A549 (cell line): ENCODE measurements at regions not wholly inside any gene's neighbourhood (a gene's known extent, or its start where the extent isn't known, plus 50 kb on each side); places are given as distances from the start of the nearest gene placed in this dataset.

Experiments used
- BHLHE40 ChIP-seq: IDR thresholded peaks from 2 replicates; pipeline ENCODE4 v1.6.1; 2012; ENCODE audit warnings: low read depth, low read length, inconsistent platforms
- CBX2 ChIP-seq: fragments of 200-600 bp; sonication (generic); IDR thresholded peaks from 2 replicates; pipeline ENCODE4 v1.6.1; 2016; ENCODE audit warnings: low read depth, mild to moderate bottlenecking, borderline replicate concordance
- CHD2 ChIP-seq: fragments of 150-350 bp; IDR thresholded peaks from 2 replicates; pipeline ENCODE4 v1.6.1; 2014; ENCODE audit warnings: low read length; ENCODE audit not compliant: partially characterized antibody
- EHF ChIP-seq: fragments of 250-450 bp; sonication (Bioruptor Pico); IDR thresholded peaks from 2 replicates; pipeline ENCODE4 v1.5.0; 2020; ENCODE audit warnings: mild to moderate bottlenecking
- ESRRA ChIP-seq: fragments of 150-350 bp; IDR thresholded peaks from 2 replicates; pipeline ENCODE4 v1.6.1; 2014; ENCODE audit warnings: mild to moderate bottlenecking, low read length, borderline replicate concordance
- FOXS1 ChIP-seq: fragments of 250-450 bp; sonication (Bioruptor Pico); IDR thresholded peaks from 2 replicates; pipeline ENCODE4 v1.5.0; 2020; ENCODE audit warnings: mild to moderate bottlenecking, moderate library complexity
- HDAC2 ChIP-seq: fragments of 200-600 bp; sonication (generic); IDR thresholded peaks from 2 replicates; pipeline ENCODE4 v1.6.1; 2016
- HEYL ChIP-seq: fragments of 250-450 bp; sonication (Bioruptor Pico); IDR thresholded peaks from 2 replicates; pipeline ENCODE4 v1.8.0; 2021; ENCODE audit warnings: mild to moderate bottlenecking, moderate library complexity
- HOXB13 ChIP-seq: fragments of 250-450 bp; sonication (Bioruptor Pico); IDR thresholded peaks from 2 replicates; pipeline ENCODE4 v1.5.0; 2020; ENCODE audit warnings: low read depth, mild to moderate bottlenecking, moderate library complexity
- JUN ChIP-seq, 2 experiments: fragments of >200 bp; sonication (Bioruptor Twin); formaldehyde crosslinking; IDR thresholded peaks; 2 replicates in 1 of 2; 3 replicates in 1 of 2; pipeline ENCODE4 v1.6.1; 2016 to 2017
- JUNB ChIP-seq: fragments of >200 bp; sonication (Bioruptor Twin); formaldehyde crosslinking; IDR thresholded peaks from 2 replicates; pipeline ENCODE4 v1.6.1; 2016
- KDM1A ChIP-seq: fragments of 200-600 bp; sonication (generic); IDR thresholded peaks from 2 replicates; pipeline ENCODE4 v1.6.1; 2016; ENCODE audit warnings: low read depth, mild to moderate bottlenecking
- KDM5A ChIP-seq: fragments of 200-600 bp; sonication (generic); IDR thresholded peaks from 2 replicates; pipeline ENCODE4 v1.6.1; 2016; ENCODE audit warnings: antibody characterized with exemption, mild to moderate bottlenecking
- MAFK ChIP-seq: fragments of 450-650 bp; IDR thresholded peaks from 2 replicates; pipeline ENCODE4 v1.6.1; 2014; ENCODE audit not compliant: partially characterized antibody
- NPAS2 ChIP-seq: fragments of 250-450 bp; sonication (Bioruptor Pico); IDR thresholded peaks from 2 replicates; pipeline ENCODE4 v1.8.0; 2022; ENCODE audit warnings: mild to moderate bottlenecking, moderate library complexity, borderline replicate concordance
- NR3C1 ChIP-seq: fragments of >200 bp; sonication (Bioruptor Twin); formaldehyde crosslinking; IDR thresholded peaks from 3 replicates; pipeline ENCODE4 v1.6.1; 2017
- PHF8 ChIP-seq: fragments of 200-600 bp; sonication (generic); IDR thresholded peaks from 2 replicates; pipeline ENCODE4 v1.6.1; 2016; ENCODE audit warnings: low read depth, mild to moderate bottlenecking, antibody characterized with exemption, moderate library complexity, borderline replicate concordance
- POLR2A ChIP-seq: IDR thresholded peaks from 2 replicates; pipeline ENCODE4 v1.6.1; 2012; ENCODE audit warnings: mild to moderate bottlenecking, low read length
- POLR2AphosphoS2 ChIP-seq: conservative IDR thresholded peaks from 2 replicates; pipeline ENCODE4 v1.6.1; 2012; ENCODE audit warnings: low read length, improper control_type of control experiment, inconsistent platforms
- RARB ChIP-seq: fragments of 250-450 bp; sonication (Bioruptor Pico); IDR thresholded peaks from 2 replicates; pipeline ENCODE4 v1.8.0; 2021; ENCODE audit warnings: mild to moderate bottlenecking, moderate library complexity
- RCOR1 ChIP-seq: fragments of 150-350 bp; IDR thresholded peaks from 2 replicates; pipeline ENCODE4 v1.6.1; 2014; ENCODE audit warnings: antibody characterized with exemption, low read length, low read depth
- RFX5 ChIP-seq: fragments of 450-650 bp; IDR thresholded peaks from 2 replicates; pipeline ENCODE4 v1.7.1; 2014; ENCODE audit warnings: antibody characterized with exemption, mild to moderate bottlenecking, moderate library complexity
- RNF2 ChIP-seq: fragments of 200-600 bp; sonication (generic); IDR thresholded peaks from 2 replicates; pipeline ENCODE4 v1.6.1; 2016; ENCODE audit warnings: low read depth, mild to moderate bottlenecking, antibody characterized with exemption, moderate library complexity, borderline replicate concordance
- SMC3 ChIP-seq: fragments of >200 bp; sonication (Bioruptor Twin); formaldehyde crosslinking; IDR thresholded peaks from 3 replicates; pipeline ENCODE4 v1.6.1; 2018; ENCODE audit warnings: inconsistent platforms
- SREBF2 ChIP-seq: fragments of 450-650 bp; IDR thresholded peaks from 2 replicates; pipeline ENCODE4 v1.6.1; 2014; ENCODE audit warnings: mild to moderate bottlenecking, moderate library complexity
- ZFP36 ChIP-seq: fragments of 450-650 bp; IDR thresholded peaks from 2 replicates; pipeline ENCODE4 v1.6.1; 2014; ENCODE audit warnings: borderline replicate concordance; ENCODE audit not compliant: partially characterized antibody
- TF ChIP-seq, protein P1 (sequence below): fragments of 450-650 bp; IDR thresholded peaks from 2 replicates; pipeline ENCODE4 v1.6.1; 2014; ENCODE audit warnings: antibody characterized with exemption
- TF ChIP-seq, protein P2 (sequence below): IDR thresholded peaks from 2 replicates; pipeline ENCODE4 v1.6.1; 2012
- TF ChIP-seq, protein P3 (sequence below): IDR thresholded peaks from 2 replicates; pipeline ENCODE4 v1.6.1; 2012; ENCODE audit warnings: low read depth, borderline replicate concordance
- TF ChIP-seq, protein P4 (sequence below): fragments of >200 bp; sonication (Bioruptor Twin); formaldehyde crosslinking; IDR thresholded peaks from 2 replicates; pipeline ENCODE4 v1.6.1; 2016
- TF ChIP-seq, protein P5 (sequence below): fragments of >200 bp; sonication (Bioruptor Twin); formaldehyde crosslinking; IDR thresholded peaks from 3 replicates; pipeline ENCODE4 v1.6.1; 2016
- TF ChIP-seq, protein P6 (sequence below): fragments of 250-450 bp; sonication (Bioruptor Pico); IDR thresholded peaks from 2 replicates; pipeline ENCODE4 v1.5.0; 2021; ENCODE audit warnings: mild to moderate bottlenecking, moderate library complexity, borderline replicate concordance
- TF ChIP-seq, protein P7 (sequence below): fragments of 200-600 bp; sonication (generic); IDR thresholded peaks from 2 replicates; pipeline ENCODE4 v1.6.1; 2016; ENCODE audit warnings: antibody characterized with exemption, mild to moderate bottlenecking, moderate library complexity

DNA sequence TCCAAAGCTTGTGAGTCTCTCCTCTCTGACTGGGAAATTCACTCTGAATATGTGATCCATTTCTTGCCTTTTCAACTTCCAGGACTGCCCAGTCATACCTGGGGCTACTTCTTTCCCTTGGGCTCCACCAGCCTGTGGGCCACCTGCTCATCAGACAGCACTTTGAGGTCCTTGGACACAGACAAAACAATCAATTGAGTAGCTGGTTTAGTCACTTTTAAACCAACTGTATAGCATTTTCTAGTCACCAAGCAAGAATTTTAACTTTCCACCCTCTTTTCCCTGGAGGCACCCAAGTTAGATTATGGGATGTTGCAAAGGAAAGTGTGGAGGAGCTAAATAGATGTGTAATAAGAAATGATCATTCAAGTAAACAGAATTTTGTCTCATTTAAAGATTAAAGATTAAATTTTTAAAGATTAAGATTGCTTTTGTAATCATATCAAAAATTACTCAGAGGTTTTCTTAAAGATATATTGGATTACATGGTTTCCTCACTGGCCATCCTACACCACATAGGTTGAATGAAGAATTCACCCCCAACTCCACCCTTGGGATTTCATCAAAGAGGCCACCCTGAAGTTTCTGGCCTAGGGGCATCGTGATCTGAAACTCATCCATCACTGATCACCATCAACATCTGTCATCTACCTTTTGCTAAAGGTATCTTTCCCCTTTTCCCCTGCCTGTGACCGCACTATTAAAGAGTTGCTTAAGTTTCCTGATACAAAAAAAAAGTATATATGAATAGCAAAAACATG is 219.2 kb upstream of the NR5A2 start (continued):
- TF ChIP-seq BHLHE40 (no peak), SREBF2 (no peak), PHF8 (no peak), NR3C1 (no peak), HOXB13 (CRISPR knock-in tag) (no peak), KDM1A (no peak), HDAC2 (no peak), FOXS1 (no peak), CHD2 (no peak), SMC3 (0 out of 3 replicates have a peak, but pooled peaks have one; percentile 4), MAFK (peak; percentile 62), JUNB (peak; percentile 72; the same call in 1 of the 2 replicates), NPAS2 (CRISPR knock-in tag) (no peak), ESRRA (no peak), CBX2 (no peak), RARB (no peak), KDM5A (no peak), POLR2AphosphoS2 (no peak), ZFP36 (no peak), POLR2A (no peak), RFX5 (no peak), EHF (CRISPR knock-in tag) (no peak), RCOR1 (no peak), JUN (IDR thresholded peaks at IDR 0.05) (no peak; a peak in 1 of 5 replicates), RNF2 (no peak), HEYL (CRISPR knock-in tag) (no peak)
- TF ChIP-seq, protein P1, sequence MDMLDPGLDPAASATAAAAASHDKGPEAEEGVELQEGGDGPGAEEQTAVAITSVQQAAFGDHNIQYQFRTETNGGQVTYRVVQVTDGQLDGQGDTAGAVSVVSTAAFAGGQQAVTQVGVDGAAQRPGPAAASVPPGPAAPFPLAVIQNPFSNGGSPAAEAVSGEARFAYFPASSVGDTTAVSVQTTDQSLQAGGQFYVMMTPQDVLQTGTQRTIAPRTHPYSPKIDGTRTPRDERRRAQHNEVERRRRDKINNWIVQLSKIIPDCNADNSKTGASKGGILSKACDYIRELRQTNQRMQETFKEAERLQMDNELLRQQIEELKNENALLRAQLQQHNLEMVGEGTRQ = no peak
- TF ChIP-seq, protein P2, sequence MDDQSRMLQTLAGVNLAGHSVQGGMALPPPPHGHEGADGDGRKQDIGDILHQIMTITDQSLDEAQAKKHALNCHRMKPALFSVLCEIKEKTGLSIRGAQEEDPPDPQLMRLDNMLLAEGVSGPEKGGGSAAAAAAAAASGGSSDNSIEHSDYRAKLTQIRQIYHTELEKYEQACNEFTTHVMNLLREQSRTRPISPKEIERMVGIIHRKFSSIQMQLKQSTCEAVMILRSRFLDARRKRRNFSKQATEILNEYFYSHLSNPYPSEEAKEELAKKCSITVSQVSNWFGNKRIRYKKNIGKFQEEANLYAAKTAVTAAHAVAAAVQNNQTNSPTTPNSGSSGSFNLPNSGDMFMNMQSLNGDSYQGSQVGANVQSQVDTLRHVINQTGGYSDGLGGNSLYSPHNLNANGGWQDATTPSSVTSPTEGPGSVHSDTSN = 0 out of 2 replicates have a peak, but pooled peaks have one; percentile 63
- TF ChIP-seq, protein P3, sequence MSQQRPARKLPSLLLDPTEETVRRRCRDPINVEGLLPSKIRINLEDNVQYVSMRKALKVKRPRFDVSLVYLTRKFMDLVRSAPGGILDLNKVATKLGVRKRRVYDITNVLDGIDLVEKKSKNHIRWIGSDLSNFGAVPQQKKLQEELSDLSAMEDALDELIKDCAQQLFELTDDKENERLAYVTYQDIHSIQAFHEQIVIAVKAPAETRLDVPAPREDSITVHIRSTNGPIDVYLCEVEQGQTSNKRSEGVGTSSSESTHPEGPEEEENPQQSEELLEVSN = no peak
- TF ChIP-seq, protein P4, sequence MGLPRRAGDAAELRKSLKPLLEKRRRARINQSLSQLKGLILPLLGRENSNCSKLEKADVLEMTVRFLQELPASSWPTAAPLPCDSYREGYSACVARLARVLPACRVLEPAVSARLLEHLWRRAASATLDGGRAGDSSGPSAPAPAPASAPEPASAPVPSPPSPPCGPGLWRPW = no peak
- TF ChIP-seq, protein P5, sequence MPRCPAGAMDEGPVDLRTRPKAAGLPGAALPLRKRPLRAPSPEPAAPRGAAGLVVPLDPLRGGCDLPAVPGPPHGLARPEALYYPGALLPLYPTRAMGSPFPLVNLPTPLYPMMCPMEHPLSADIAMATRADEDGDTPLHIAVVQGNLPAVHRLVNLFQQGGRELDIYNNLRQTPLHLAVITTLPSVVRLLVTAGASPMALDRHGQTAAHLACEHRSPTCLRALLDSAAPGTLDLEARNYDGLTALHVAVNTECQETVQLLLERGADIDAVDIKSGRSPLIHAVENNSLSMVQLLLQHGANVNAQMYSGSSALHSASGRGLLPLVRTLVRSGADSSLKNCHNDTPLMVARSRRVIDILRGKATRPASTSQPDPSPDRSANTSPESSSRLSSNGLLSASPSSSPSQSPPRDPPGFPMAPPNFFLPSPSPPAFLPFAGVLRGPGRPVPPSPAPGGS = peak; percentile 48; the same call in 1 of the 3 replicates
- TF ChIP-seq, protein P6, sequence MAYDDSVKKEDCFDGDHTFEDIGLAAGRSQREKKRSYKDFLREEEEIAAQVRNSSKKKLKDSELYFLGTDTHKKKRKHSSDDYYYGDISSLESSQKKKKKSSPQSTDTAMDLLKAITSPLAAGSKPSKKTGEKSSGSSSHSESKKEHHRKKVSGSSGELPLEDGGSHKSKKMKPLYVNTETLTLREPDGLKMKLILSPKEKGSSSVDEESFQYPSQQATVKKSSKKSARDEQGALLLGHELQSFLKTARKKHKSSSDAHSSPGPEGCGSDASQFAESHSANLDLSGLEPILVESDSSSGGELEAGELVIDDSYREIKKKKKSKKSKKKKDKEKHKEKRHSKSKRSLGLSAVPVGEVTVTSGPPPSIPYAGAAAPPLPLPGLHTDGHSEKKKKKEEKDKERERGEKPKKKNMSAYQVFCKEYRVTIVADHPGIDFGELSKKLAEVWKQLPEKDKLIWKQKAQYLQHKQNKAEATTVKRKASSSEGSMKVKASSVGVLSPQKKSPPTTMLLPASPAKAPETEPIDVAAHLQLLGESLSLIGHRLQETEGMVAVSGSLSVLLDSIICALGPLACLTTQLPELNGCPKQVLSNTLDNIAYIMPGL (CRISPR knock-in tag) = no peak
- TF ChIP-seq, protein P7, sequence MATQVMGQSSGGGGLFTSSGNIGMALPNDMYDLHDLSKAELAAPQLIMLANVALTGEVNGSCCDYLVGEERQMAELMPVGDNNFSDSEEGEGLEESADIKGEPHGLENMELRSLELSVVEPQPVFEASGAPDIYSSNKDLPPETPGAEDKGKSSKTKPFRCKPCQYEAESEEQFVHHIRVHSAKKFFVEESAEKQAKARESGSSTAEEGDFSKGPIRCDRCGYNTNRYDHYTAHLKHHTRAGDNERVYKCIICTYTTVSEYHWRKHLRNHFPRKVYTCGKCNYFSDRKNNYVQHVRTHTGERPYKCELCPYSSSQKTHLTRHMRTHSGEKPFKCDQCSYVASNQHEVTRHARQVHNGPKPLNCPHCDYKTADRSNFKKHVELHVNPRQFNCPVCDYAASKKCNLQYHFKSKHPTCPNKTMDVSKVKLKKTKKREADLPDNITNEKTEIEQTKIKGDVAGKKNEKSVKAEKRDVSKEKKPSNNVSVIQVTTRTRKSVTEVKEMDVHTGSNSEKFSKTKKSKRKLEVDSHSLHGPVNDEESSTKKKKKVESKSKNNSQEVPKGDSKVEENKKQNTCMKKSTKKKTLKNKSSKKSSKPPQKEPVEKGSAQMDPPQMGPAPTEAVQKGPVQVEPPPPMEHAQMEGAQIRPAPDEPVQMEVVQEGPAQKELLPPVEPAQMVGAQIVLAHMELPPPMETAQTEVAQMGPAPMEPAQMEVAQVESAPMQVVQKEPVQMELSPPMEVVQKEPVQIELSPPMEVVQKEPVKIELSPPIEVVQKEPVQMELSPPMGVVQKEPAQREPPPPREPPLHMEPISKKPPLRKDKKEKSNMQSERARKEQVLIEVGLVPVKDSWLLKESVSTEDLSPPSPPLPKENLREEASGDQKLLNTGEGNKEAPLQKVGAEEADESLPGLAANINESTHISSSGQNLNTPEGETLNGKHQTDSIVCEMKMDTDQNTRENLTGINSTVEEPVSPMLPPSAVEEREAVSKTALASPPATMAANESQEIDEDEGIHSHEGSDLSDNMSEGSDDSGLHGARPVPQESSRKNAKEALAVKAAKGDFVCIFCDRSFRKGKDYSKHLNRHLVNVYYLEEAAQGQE = no peak
